Osteocyte (in vitro differentiated cells): ENCODE measurements at regions not wholly inside any gene's neighbourhood (a gene's known extent, or its start where the extent isn't known, plus 50 kb on each side); places are given as distances from the start of the nearest gene placed in this dataset.

Experiments
- DNase-seq: peaks from one replicate; pipeline ENCODE4 v3.0.0; 2021; ENCODE audit warnings: mixed read lengths; ENCODE audit not compliant: unreplicated experiment; ENCODE audit errors: extremely low spot score
- H3K27ac Mint-ChIP-seq: one replicate; pipeline ENCODE4 v1.8.0; 2021; ENCODE audit warnings: mild to moderate bottlenecking, mixed read lengths; ENCODE audit not compliant: unreplicated experiment
- H3K27me3 Mint-ChIP-seq: one replicate; pipeline ENCODE4 v1.8.0; 2021; ENCODE audit warnings: mixed read lengths; ENCODE audit not compliant: unreplicated experiment
- H3K36me3 Mint-ChIP-seq: one replicate; pipeline ENCODE4 v1.8.0; 2021; ENCODE audit warnings: mixed read lengths; ENCODE audit not compliant: unreplicated experiment
- H3K4me1 Mint-ChIP-seq: one replicate; pipeline ENCODE4 v1.8.0; 2021; ENCODE audit warnings: mixed read lengths; ENCODE audit not compliant: unreplicated experiment
- H3K4me3 Mint-ChIP-seq: one replicate; pipeline ENCODE4 v1.8.0; 2021; ENCODE audit warnings: mild to moderate bottlenecking, moderate library complexity, mixed read lengths; ENCODE audit not compliant: unreplicated experiment
- H3K9me3 Mint-ChIP-seq: one replicate; pipeline ENCODE4 v1.8.0; 2021; ENCODE audit warnings: mixed read lengths; ENCODE audit not compliant: unreplicated experiment
- CTCF ChIP-seq: fragments of 200-600 bp; sonication (generic); IDR thresholded peaks from 2 replicates; pipeline ENCODE4 v1.5.0; 2021; ENCODE audit warnings: antibody characterized with exemption, mild to moderate bottlenecking, moderate library complexity

- Mint-ChIP-seq H3K36me3 (no peaks in the 10 kb centered on the region), H3K27ac (no peak overlapping the region), H3K4me1 (no peaks in the 10 kb centered on the region), H3K9me3 (peaks cover 45% of the 10 kb centered on the region), H3K27me3 (no peaks in the 10 kb centered on the region), H3K4me3 (no peak overlapping the region)
- no peak for TF ChIP-seq CTCF
- no peak for DNase-seq
Measured at GRCh38 chr7:56188376-56188775, 72.2 kb upstream of the NUPR2 start.

GRCh38 chr7:56181010-56181409 is 64.8 kb upstream of the NUPR2 start:
- no peaks in the 10 kb centered on the region for H3K4me1 Mint-ChIP-seq
- DNase-seq, result no peak
- no peak overlapping the region for H3K4me3 Mint-ChIP-seq
- peaks cover 30% of the 10 kb centered on the region for H3K9me3 Mint-ChIP-seq
- H3K27ac Mint-ChIP-seq, result no peak overlapping the region
- H3K36me3 Mint-ChIP-seq, result peaks cover 2% of the 10 kb centered on the region
- TF ChIP-seq CTCF, result no peak
- H3K27me3 Mint-ChIP-seq, result no peaks in the 10 kb centered on the region

GRCh38 chr7:56175771-56176170 is 59.6 kb upstream of the NUPR2 start:
- Mint-ChIP-seq H3K4me3 (no peak overlapping the region), H3K27me3 (no peaks in the 10 kb centered on the region), H3K36me3 (peaks cover 1% of the 10 kb centered on the region), H3K4me1 (no peaks in the 10 kb centered on the region), H3K9me3 (peaks cover 34% of the 10 kb centered on the region), H3K27ac (no peak overlapping the region)
- no peak for DNase-seq
- TF ChIP-seq CTCF, result no peak

GRCh38 chr7:56174875-56175760 is 58.9 kb upstream of the NUPR2 start:
- Mint-ChIP-seq H3K4me1 (no peaks in the 10 kb centered on the region), H3K27ac (no peak overlapping the region), H3K9me3 (peaks cover 38% of the 10 kb centered on the region), H3K27me3 (no peaks in the 10 kb centered on the region), H3K4me3 (no peak overlapping the region), H3K36me3 (peaks cover 1% of the 10 kb centered on the region)
- no peak for DNase-seq
- TF ChIP-seq CTCF, result no peak

- peaks cover 1% of the 10 kb centered on the region for H3K36me3 Mint-ChIP-seq
- no peak for DNase-seq
- no peaks in the 10 kb centered on the region for H3K27me3 Mint-ChIP-seq
- no peak overlapping the region for H3K27ac Mint-ChIP-seq
- peaks cover 38% of the 10 kb centered on the region for H3K9me3 Mint-ChIP-seq
- TF ChIP-seq CTCF, result no peak
- no peak overlapping the region for H3K4me3 Mint-ChIP-seq
- H3K4me1 Mint-ChIP-seq, result no peaks in the 10 kb centered on the region
Measured at GRCh38 chr7:56174346-56174874, 58.2 kb upstream of the NUPR2 start.
